Stimulated activated CD4-positive, alpha-beta T cell treated with anti-CD3 and anti-CD28 coated beads, Interleukin-4, amount 100 ng/mL, for 4 hours (primary cell): ENCODE measurements at regions not wholly inside any gene's neighbourhood (a gene's known extent, or its start where the extent isn't known, plus 50 kb on each side); places are given as distances from the start of the nearest gene placed in this dataset.
"Not testable (repeated sequence)": the region's sequence is repeated elsewhere in the genome, so short reads cannot be mapped to it uniquely, and the experiment has no call there.

Source experiments
- DNase-seq, 2 experiments: peaks; one replicate each; pipeline ENCODE4 v3.0.0-alpha.2; 2020

GRCh38 chr6:2361195-2361594 lies 115.8 kb upstream of the GMDS start:
- DNase-seq: no peak

DNA sequence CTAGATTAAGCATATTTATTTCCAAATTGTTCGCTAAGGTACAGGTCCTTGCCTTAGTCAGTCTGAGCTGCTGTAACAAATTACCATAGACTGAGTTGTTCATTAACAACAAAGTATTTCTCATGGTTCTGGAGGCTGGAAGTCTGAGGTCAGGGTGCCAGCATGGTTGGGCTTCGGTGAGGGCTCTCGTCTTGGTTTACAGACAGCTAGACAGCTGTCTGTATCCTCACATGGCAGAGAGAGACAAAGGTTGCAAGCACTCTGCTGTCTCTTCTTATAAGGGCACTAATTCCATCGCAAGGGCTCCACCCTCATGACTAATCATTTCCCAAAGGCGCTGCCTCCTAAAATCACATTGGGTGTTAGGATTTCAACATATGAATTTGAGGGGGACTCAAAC lies 115.3 kb upstream of the GMDS start:
- DNase-seq: no peak

GRCh38 chr6:2360126-2360525 lies 114.7 kb upstream of the GMDS start:
- no peak for DNase-seq

DNA sequence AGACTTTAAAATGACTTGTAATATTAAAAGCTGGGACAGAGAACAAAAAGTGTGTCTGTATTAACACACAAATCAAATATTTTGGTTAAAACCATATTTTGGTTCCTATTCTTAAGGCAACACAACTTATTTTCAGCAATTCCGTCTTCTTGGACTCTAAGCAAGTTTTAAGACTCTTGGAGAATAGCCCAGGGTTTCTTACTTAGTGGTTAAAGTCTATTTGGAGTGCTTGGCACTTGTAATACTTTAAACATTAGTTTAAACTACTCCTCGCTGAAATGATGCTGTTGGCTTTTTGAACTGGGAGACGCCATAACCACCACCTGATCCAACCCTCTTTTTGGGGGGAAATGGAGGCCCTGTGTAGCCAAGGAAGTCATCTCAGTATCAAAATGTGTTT lies 109.7 kb upstream of the GMDS start:
- no peak for DNase-seq

GRCh38 chr6:2354138-2354491 lies 108.7 kb upstream of the GMDS start:
- DNase-seq: no peak

DNA sequence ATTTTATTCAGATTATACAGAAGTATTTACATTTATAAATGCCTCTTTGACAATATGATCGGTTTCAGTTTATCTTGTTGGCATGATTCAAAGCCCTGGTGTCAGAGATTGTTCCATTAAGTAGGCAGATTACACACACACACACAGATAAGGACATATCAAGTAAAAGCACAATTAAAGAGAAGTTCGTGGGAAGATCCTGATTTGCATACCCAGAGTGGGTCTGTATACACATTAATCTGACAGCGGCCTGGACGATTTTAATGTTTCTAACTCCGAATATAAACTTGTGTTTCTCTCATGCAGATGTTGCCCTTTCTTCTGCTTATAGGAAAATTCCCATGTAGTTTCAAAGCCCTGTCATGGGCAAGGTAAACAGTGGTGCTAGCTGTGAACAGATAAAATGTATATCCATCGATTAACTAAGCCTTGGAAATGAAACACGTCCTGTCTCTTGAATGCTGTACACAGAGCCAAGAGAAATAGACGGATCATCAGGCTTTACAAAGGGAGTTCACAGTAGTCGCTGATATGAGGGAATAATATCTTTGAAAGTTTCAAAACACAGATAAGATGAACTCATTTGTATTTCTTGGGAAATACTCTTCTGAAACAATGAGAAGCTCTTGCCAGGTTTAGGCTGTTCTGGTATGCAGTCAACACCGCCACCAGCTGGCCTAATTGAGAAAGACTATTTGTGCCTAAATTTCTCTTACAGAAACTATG lies 108.2 kb upstream of the GMDS start:
- DNase-seq: peak; percentile 23 to 42

GRCh38 chr6:2351807-2352431 lies 106.5 kb upstream of the GMDS start:
- DNase-seq: no peak

DNA sequence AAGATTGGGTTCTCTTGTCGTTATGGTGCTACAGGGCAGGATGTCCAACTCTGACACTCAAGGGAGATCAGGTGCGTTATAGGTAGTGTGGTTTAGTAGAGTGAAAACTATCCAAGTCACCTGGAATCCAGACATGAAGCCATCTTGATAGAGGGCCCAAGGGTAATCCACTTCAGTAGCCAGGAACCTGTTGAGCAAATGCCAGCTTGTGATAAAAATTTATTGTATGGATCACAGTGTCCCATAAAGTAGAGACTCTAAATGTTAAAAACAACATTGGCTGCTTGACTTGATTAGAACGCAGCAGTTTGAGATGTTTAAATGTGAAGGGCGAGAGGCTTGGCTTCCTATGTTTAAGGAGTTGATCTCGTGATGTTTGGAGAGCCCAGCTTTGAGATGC lies 105.7 kb upstream of the GMDS start:
- no peak for DNase-seq

GRCh38 chr6:2346078-2346477 lies 100.7 kb upstream of the GMDS start:
- DNase-seq: no peak

GRCh38 chr6:2344319-2344905 lies 99.0 kb upstream of the GMDS start:
- DNase-seq: no peak

DNA sequence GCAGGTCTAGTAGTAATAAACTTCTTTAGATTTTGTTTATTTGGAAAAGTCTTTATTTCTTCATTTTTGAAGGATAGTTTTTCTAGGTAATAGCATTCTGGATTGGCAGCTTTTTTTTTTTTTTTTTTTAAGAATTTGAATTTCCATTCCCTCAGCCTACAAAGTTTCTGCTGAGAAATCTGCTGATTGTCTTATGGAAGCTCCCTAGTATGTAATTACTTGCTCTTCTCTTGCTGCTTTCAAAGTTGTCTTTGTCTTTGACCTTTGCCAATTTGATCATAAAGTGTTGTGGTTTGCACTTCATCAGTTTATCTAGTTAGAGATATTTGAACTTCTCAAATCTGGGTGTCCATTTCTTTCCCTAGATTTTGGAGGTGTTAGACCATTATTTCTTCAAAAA lies 82.2 kb upstream of the GMDS start:
- DNase-seq: no peak

- DNase-seq: no peak
These were observed 79.0 kb upstream of the GMDS start for GRCh38 chr6:2324166-2324953.

DNA sequence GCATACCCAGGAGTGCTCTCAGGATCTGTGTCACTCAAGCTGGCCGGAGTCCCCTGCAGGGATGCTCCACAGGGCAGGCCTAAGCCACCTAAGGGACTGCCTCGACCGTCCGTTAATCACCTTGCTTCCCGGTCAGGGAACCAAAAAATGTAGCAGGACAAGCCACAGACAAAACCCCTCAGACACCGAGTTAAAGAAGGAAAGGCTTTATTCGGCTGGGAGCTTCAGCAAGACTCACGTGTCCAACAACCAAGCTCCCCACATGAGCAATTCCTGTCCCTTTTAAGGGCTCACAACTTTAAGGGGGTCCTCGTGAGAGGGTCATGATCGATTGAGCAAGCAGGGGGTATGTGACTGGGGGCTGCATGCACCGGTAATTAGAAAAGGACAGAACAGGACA lies 72.1 kb upstream of the GMDS start:
- DNase-seq: not testable (repeated sequence)

- no peak for DNase-seq
These were observed 69.2 kb upstream of the GMDS start for GRCh38 chr6:2314641-2315040.

- no peak for DNase-seq
These were observed 64.6 kb upstream of the GMDS start for GRCh38 chr6:2310042-2310441.

DNA sequence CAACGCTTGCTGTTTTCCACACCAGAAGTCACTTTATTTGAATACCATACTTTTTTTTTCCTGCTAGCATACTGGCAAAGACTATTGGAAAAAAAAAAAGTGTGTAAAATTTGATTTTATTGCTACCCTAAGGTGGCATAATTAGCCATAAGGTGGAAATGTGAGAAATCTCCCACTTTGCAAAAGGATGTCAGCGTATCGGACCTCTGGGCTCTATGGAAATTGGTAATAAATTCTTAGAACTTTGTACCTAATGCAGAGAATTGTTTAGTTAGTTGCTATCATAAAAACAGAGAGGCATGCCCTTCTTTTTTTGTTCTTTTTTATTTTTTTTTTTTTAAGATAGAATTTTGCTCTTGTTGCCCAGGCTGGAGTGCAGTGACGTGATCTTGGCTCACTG lies 63.7 kb upstream of the GMDS start:
- DNase-seq: no peak

GRCh38 chr6:2307799-2308198 lies 62.4 kb upstream of the GMDS start:
- DNase-seq: no peak

- DNase-seq: no peak
These were observed 60.5 kb upstream of the GMDS start for GRCh38 chr6:2305951-2306350.

- not testable (repeated sequence) for DNase-seq
These were observed 57.1 kb upstream of the GMDS start for GRCh38 chr6:2302482-2302881.

- no peak for DNase-seq
These were observed 51.4 kb upstream of the GMDS start for GRCh38 chr6:2296781-2297180.
